Neural cell (in vitro differentiated cells): ENCODE measurements at regions not wholly inside any gene's neighbourhood (a gene's known extent, or its start where the extent isn't known, plus 50 kb on each side); places are given as distances from the start of the nearest gene placed in this dataset.

Experiments used
- H2AFZ ChIP-seq: fragments of 200-600, 300-800 bp; sonication (generic), shearing (Covaris generic); 2 replicates; pipeline ENCODE4 v1.6.0; 2014; ENCODE audit warnings: low read depth, mild to moderate bottlenecking, antibody characterized with exemption, low read length, moderate library complexity
- H3F3A ChIP-seq: fragments of 200-600 bp; shearing (Covaris generic); 2 replicates; pipeline ENCODE4 v1.6.1; 2016; ENCODE audit warnings: mild to moderate bottlenecking, moderate library complexity, mixed read lengths, antibody characterized with exemption, low read length; ENCODE audit not compliant: insufficient read depth, poor library complexity, severe bottlenecking
- H3K27ac ChIP-seq: fragments of 200-600, 300-800 bp; sonication (generic), shearing (Covaris generic); 2 replicates; pipeline ENCODE4 v1.5.1; 2014; ENCODE audit warnings: mild to moderate bottlenecking, low read length, moderate library complexity
- H3K27me3 ChIP-seq: fragments of 300-800, 200-600 bp; sonication (generic), shearing (Covaris generic); 2 replicates; pipeline ENCODE4 v1.6.0; 2014; ENCODE audit warnings: mild to moderate bottlenecking, low read depth, low read length, moderate library complexity; ENCODE audit not compliant: insufficient read depth
- H3K36me3 ChIP-seq: fragments of 300-800, 200-600 bp; sonication (generic), shearing (Covaris generic); 2 replicates; pipeline ENCODE4 v1.5.1; 2014; ENCODE audit warnings: mild to moderate bottlenecking, antibody characterized with exemption, low read length, moderate library complexity; ENCODE audit not compliant: insufficient read depth
- H3K4me2 ChIP-seq: fragments of 300-800, 200-600 bp; sonication (generic), shearing (Covaris generic); 2 replicates; pipeline ENCODE4 v1.6.0; 2014; ENCODE audit warnings: mild to moderate bottlenecking, low read length
- H3K4me3 ChIP-seq: fragments of 300-800, 200-600 bp; sonication (generic), shearing (Covaris generic); 2 replicates; pipeline ENCODE4 v1.5.1; 2014; ENCODE audit warnings: mild to moderate bottlenecking, low read length, moderate library complexity
- H3K79me2 ChIP-seq: fragments of 200-600 bp; shearing (Covaris generic); replicated peaks from 2 replicates; pipeline ENCODE4 v1.6.0; 2014; ENCODE audit warnings: mild to moderate bottlenecking, low read length, moderate library complexity; ENCODE audit not compliant: insufficient read depth
- H3K9ac ChIP-seq: fragments of 300-800, 200-600 bp; sonication (generic), shearing (Covaris generic); 2 replicates; pipeline ENCODE4 v1.6.1; 2016; ENCODE audit warnings: mild to moderate bottlenecking, low read length, mixed read lengths
- H3K9me2 ChIP-seq: fragments of 200-600 bp; shearing (Covaris generic); 2 replicates; pipeline ENCODE4 v1.6.1; 2016; ENCODE audit warnings: mild to moderate bottlenecking, low read length, mixed read lengths; ENCODE audit not compliant: insufficient read depth
- H3K9me3 ChIP-seq: fragments of 200-600, 300-800 bp; sonication (generic), shearing (Covaris generic); 2 replicates; pipeline ENCODE4 v1.6.1; 2016; ENCODE audit warnings: mild to moderate bottlenecking, mixed run types, low read length, moderate library complexity, mixed read lengths
- H4K20me1 ChIP-seq: fragments of 200-600 bp; shearing (Covaris generic); 2 replicates; pipeline ENCODE4 v1.6.1; 2016; ENCODE audit warnings: mild to moderate bottlenecking, mixed run types; ENCODE audit not compliant: insufficient read depth
- CTCF ChIP-seq: fragments of 450-650 bp; IDR thresholded peaks from 2 replicates; pipeline ENCODE4 v1.5.1; 2014; ENCODE audit warnings: antibody characterized with exemption, mild to moderate bottlenecking, moderate library complexity; ENCODE audit not compliant: poor library complexity, severe bottlenecking
- EP300 ChIP-seq: fragments of 450-650 bp; conservative IDR thresholded peaks from 2 replicates; pipeline ENCODE4 v1.6.1; 2014; ENCODE audit warnings: antibody characterized with exemption, mild to moderate bottlenecking, moderate library complexity; ENCODE audit not compliant: poor library complexity, severe bottlenecking
- EZH2 ChIP-seq: fragments of 200-600, 300-800 bp; shearing (Covaris generic), sonication (generic); IDR thresholded peaks from 2 replicates; pipeline ENCODE4 v1.6.1; 2014; ENCODE audit warnings: antibody characterized with exemption, low read length, borderline replicate concordance, mild to moderate bottlenecking; ENCODE audit not compliant: insufficient read depth, poor library complexity, severe bottlenecking
- MXI1 ChIP-seq: fragments of 450-650 bp; conservative IDR thresholded peaks from 2 replicates; pipeline ENCODE4 v1.6.1; 2014; ENCODE audit warnings: antibody characterized with exemption, mild to moderate bottlenecking; ENCODE audit not compliant: poor library complexity, severe bottlenecking
- POLR2AphosphoS5 ChIP-seq: IDR thresholded peaks from 2 replicates; pipeline ENCODE4 v1.6.1; 2012
- RAD21 ChIP-seq: fragments of 450-650 bp; conservative IDR thresholded peaks from 2 replicates; pipeline ENCODE4 v1.6.1; 2014; ENCODE audit warnings: antibody characterized with exemption, mild to moderate bottlenecking, moderate library complexity
- REST ChIP-seq: IDR thresholded peaks from 2 replicates; pipeline ENCODE4 v1.6.1; 2012; ENCODE audit warnings: borderline replicate concordance
- SMC3 ChIP-seq: fragments of 450-650 bp; conservative IDR thresholded peaks from 2 replicates; pipeline ENCODE4 v1.6.1; 2014; ENCODE audit warnings: antibody characterized with exemption, mild to moderate bottlenecking, moderate library complexity; ENCODE audit not compliant: poor library complexity
- TAF1 ChIP-seq: IDR thresholded peaks from 2 replicates; pipeline ENCODE4 v1.6.1; 2012; ENCODE audit warnings: low read depth

- Histone ChIP-seq H3K4me2 (no peak overlapping the region), H3K4me3 (no peak overlapping the region), H3K9me2 (no peaks in the 10 kb centered on the region), H3K36me3 (no peaks in the 10 kb centered on the region), H3K79me2 (no peaks in the 10 kb centered on the region), H2AFZ (no peak overlapping the region), H3F3A (no peaks in the 10 kb centered on the region), H3K9ac (no peak overlapping the region), H4K20me1 (no peaks in the 10 kb centered on the region), H3K27ac (no peak overlapping the region), H3K27me3 (no peaks in the 10 kb centered on the region), H3K9me3 (no peaks in the 10 kb centered on the region)
- TF ChIP-seq CTCF (no peak), REST (peak; percentile 12)
Measured at GRCh38 chr16:77571115-77571862, 136.5 kb upstream of the ADAMTS18 start.

GRCh38 chr16:77574867-77575624 is 140.2 kb upstream of the ADAMTS18 start:
- no peak overlapping the region for H3K4me2 ChIP-seq
- no peaks in the 10 kb centered on the region for H3F3A ChIP-seq
- no peak overlapping the region for H3K9ac ChIP-seq
- no peaks in the 10 kb centered on the region for H3K36me3 ChIP-seq
- no peaks in the 10 kb centered on the region for H3K9me2 ChIP-seq
- no peaks in the 10 kb centered on the region for H3K27me3 ChIP-seq
- H3K9me3 ChIP-seq, result no peaks in the 10 kb centered on the region
- H4K20me1 ChIP-seq, result no peaks in the 10 kb centered on the region
- H3K4me3 ChIP-seq, result no peak overlapping the region
- no peak overlapping the region for H2AFZ ChIP-seq
- H3K27ac ChIP-seq, result no peak overlapping the region
- TF ChIP-seq MXI1 (no peak), TAF1 (no peak), POLR2AphosphoS5 (no peak), REST (no peak), EP300 (no peak), RAD21 (no peak), CTCF (no peak), SMC3 (no peak), EZH2 (no peak)
- no peaks in the 10 kb centered on the region for H3K79me2 ChIP-seq
